Head of caudate nucleus (tissue), 42 donors: ENCODE measurements at regions not wholly inside any gene's neighbourhood (a gene's known extent, or its start where the extent isn't known, plus 50 kb on each side); places are given as distances from the start of the nearest gene placed in this dataset.

Source experiments
- DNase-seq, 42 donors: peaks; one replicate each; pipeline versions ENCODE4 v3.0.0 to v3.0.0-alpha.2; 2020 to 2021; ENCODE audit warnings: mixed read lengths in 7 of 42
- intact Hi-C: fragments of 100-400 bp; cut with DNase I; formaldehyde crosslinking; loops from one replicate; pipeline ENCODE4 v1.15.0; 2022

DNA sequence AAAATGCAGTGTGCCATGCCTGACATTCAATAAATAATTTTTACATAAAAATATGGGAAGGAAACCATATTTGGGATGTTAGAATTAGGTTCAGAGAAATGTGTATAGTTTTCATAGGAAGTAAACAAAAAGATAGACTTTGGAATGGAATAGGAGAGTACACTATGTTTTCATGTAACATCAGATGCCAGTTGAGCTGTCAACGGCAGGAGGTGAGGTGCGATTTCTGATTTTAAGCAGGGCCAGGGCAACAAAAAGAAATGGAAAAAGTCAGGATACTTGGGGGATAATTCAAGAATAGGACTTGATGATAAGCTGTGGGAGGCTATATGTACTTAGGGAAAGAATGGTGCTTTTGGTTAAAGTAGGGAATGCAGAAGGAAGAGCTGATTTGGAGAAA, 639.5 kb downstream of the OTOL1 start:
- DNase-seq = no peak
- intact Hi-C loops = no loop called here

DNA sequence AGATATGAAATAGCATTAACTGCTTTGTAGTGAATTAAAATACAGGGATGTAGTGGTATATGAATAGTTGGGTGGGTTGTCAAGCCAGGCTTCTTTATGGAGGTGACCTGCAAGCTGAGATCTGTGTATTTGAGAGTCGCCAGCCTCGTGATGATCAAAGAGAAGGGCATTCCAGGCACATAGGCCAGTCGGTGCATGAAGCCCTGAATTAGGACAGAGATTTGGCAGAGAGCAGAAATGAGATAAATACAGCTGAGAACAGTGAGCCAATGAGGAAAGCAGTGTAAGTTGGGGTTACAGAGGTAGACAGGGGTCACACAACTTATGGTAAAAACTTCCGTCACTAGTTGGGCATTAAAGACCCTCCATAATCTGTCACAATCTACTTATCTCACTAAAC, 641.9 kb downstream of the OTOL1 start:
- no peak for DNase-seq
- intact Hi-C loops = no loop called here

DNA sequence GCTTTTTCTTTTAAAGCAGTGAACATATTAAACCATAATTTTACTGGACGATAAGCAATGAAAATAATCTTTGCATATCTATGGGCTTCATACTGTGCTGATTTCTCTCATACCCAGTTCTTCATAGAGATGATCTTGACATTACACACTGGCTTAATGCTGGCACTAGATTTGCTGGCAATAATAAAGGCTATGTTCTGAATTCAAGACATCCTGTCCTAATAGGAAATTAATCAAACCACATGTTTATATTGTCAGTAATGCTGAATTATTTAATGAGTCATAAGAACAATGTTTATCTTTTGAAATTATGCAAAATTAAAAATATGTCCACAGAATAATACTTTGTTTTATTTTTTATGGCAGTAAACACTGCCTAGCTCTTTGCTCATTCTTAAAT, 643.2 kb downstream of the OTOL1 start:
- no peak for DNase-seq
- intact Hi-C loops = no loop called here

DNA sequence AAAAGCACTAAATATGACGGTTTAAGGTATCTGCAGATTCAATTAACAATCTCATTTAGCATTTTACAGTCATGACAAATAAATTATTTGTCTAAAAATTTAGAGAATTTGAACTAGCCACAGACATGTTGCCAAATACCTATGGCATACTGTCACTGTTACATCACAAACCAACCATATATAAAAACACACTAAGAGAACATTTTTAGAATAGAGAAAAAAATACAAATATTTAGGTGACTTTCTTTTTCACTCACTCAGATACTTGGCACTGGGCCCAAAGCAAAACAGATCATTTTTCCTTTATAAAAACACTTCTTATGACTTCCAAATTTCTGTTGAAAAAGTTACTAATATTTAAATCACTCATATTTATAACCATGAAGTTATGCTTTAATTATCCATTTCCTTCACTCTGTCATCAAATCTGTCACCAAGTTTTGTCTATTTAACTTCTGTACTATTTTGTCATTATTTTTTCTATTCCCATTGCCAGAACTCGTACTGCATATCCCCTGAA, 644.7 kb downstream of the OTOL1 start:
- DNase-seq = no peak
- intact Hi-C loops = no loop called here

DNA sequence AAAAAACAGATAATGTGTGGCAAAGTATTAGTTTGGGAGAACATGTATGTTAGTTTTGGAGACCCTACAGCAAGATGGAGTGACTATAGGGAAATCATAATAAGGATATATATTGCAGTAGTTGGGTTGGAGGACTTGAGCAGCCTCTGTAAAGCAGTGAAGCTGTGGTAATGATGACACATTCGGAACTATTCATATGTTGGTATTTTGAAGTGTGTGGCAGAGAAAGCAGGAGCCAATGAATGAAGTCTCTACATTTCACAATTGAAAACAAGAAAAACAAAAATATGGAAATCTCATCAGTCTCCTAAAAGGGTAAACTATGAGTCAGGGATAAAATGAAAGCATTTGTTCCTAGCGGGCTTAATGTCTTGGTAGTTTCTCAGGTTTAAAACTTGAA, 645.9 kb downstream of the OTOL1 start:
- intact Hi-C loops = no loop called here
- no peak for DNase-seq

DNA sequence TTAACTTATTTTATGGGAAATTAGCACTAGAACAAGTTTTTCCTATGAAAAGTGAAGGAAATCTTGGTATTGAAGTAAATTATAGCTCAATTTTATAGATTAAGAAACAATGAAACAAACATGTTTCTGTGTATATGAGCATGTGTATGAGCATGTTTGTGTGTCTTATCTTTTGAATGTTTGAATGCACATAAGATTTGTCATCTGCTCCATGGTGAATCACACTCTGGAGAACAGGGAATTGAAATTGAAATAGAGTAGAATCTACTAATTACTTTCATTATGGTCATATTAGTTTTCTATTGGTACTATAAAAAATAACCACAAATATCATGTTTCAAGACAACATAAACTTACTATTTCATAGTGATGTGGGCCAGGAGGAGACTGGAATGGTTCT, 646.6 kb downstream of the OTOL1 start:
- intact Hi-C loops = no loop called here
- no peak for DNase-seq

DNA sequence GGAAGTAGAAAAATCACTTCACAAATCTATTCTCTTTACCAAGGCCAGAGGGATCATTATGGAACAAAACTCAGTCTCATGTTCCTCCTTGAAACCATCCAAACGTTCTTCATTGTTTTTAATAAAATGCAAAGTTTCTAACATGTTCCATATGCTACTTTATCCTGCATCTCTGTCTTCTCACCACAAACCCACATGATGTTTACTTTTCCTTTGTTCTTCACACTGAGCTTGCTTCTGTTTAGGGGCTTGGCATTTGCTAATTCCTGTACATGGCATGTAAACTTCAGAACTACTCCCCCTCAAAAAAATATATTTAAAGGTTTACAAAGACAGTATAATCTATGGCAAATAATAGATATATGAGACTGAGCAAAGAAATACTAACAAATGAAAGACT, 651.4 kb downstream of the OTOL1 start:
- DNase-seq = no peak
- intact Hi-C loops = no loop called here

DNA sequence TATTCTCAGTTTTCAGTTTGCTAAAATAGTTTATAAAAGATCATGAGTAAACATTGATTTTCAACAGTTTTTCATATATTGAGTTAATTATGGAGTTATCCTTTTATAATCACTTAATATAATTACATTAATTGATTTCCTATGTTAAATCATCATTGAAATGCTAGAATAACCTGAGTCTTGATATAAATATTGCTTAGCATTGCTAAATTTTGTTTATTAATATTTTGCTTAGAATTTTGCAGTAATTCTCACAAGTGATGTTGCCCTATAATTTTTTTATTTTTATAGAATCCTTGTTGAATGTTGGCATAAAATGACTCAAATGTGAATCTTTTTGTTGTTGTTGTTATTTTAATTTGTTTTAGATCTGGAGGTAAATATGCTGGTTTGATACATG, 654.2 kb downstream of the OTOL1 start:
- intact Hi-C loops = no loop called here
- DNase-seq = no peak

DNA sequence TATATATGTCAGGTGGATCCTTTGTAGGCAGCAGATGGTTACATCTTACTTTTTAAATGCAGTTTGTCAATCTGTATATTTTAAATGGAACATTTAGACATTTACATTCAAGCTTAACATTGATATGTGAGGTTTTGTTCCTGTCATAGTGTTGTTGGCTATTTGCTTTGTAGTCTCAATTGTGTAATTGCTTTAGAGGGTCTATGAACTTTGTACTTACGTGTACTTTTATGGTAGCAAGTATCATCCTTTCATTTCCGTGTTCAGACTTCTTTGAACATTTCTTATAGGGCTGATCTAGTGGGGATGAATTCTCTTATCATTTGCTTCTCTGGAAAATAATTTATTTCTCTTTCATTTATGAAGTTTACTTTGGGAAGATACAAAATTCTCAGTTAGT, 656.0 kb downstream of the OTOL1 start:
- intact Hi-C loops = no loop called here
- DNase-seq = no peak

DNA sequence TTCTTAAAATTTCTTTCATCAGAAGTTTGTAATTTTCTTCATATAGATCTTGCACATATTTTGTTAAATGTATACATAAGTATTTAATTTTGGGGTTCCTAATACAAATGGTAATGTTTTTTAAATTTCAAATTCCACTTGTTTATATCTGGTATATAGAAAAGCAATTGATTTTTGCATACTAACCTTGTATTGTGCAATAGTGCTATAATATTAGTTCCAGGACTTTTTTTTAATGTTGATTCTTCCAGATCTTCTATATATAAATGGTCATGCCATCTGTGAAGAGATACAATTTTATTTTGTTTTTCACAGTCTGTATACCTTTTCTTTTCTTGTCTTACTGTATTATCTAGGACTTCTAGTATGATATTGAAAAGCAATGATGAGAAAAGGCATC, 665.0 kb downstream of the OTOL1 start:
- no peak for DNase-seq
- intact Hi-C loops = no loop called here

DNA sequence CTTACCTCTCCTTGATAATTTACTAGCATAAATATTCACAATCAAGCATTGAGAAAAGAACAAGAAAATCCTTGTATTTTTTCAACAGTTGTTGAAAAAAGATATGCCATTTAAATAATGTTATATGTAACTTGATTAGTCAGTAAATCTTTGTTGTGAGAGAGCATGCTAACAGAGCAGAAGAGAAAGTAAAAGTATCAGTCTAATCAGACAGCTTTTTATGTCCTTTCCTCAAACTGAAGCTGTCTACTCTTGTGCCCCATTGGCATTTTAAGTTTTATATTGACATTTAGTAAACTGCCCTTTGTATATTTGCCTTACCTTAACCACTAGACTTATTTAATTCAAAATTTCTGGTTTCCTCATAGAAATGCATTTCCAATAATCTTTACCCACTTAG, 668.7 kb downstream of the OTOL1 start:
- DNase-seq = no peak

DNA sequence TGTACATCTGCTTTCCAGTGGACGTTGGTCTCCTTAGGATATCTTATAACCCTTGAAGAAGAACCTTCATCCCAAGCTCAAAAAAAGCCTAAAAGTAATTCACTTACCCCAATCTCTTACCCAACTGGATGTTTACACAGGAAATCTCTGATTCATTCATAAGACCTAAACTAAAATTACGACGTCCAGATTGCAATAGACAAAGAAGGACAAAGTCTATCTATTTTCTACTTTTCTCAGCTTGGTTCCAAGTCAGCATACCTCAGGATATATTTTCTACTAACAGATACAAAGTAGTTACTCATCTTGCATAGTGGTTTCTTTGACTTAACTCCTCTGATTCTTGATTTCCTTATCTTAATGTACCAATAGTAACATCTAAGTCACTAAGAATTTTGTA, 669.9 kb downstream of the OTOL1 start:
- DNase-seq = no peak
- intact Hi-C loops = no loop called here

More for the DNA sequence above, 668.7 kb downstream of the OTOL1 start:
- intact Hi-C loops = no loop called here

DNA sequence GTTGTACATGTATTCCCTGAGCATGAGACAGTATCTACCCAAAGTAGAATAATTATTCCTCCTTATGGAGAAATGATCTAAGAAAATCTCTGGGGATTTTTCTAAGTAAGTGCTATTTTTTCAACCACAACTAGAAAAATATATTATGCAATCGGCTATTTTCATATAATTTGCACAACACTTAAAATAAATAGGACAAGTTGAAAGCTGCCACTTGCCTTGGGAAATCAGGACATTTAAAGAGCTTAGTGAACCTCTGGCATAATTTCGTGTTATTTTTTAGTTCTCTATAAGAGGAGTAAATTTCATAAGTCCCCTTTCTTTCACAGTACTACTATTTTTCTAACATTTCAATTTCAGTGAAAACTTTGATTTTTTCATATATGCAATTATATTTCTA, 672.1 kb downstream of the OTOL1 start:
- intact Hi-C loops = no loop called here
- no peak for DNase-seq

DNA sequence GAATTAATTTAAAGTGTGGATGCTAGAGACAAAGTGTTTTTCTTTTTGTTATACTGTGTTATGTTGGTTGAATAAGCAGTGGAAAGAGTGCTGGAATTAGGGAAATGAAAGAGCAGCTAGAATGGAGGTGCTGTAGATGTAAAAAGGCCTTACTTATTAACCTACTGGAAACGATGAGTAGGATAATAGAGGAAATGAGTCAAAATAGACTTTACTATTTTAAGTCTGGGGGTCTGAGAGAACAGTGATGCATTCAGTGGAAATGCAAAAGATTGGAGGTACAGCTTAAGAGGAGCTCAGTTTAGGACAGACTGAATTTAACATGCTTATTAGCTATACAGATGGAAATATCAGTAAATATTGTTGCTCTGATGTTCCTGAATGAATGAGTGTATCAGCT, 674.0 kb downstream of the OTOL1 start:
- no peak for DNase-seq
- intact Hi-C loops = no loop called here

DNA sequence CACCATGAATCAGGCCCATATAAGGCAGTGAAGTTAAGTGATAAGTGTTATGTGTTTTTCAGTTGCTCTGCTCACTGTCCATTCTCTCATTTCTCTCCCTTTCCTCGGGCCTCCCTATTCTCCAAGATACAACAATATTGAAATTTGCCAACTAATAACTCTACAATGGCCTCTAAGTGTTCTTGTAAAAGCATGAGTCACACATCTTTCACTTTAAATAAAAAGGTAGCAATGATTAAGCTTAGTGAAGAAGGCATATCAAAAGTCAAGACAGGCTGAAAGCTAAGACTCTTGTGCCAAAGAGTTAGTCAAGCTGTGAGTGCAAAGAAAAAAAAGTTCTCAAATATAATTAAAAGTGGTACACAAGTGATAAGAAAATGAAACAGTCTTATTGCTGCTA, 675.4 kb downstream of the OTOL1 start:
- intact Hi-C loops = no loop called here
- DNase-seq = no peak

DNA sequence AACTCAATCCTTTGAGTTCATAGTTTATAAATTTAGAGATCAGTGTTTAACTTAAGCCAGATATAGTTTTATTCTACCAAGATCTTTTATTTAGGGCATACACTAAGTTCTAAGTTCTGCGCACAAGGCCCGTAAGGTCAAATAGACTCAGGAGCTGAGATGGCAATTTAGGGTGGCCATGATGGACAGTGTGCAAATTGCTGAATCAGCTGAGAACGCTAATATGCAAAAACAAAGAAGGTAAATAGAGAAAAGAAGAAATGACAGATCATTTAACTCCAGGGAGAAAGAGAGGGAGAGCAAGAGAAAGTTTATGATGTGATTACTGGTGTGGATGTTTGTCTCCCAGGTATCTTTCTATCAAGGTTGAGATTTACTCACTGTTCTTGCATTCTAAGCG, 678.5 kb downstream of the OTOL1 start:
- no peak for DNase-seq
- intact Hi-C loops = no loop called here

DNA sequence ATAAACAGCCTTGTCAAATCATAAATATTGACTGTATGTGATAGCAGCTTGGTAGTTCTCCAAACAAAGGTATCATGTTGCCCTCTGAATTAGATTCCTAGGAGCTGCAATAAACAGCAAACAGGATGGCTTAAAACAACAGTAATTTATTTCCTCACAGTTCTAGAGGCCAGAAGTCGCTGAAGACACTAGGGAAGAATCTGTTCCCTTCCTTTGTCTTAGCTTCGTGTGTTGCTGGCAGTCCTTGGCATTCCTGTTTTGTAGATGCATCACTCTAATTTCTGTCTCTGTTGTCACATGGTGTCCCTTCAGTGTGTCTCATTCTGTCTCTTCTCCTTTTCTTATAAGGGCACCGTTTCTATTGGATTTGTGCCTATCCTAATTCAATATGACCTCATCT, 679.3 kb downstream of the OTOL1 start:
- intact Hi-C loops = no loop called here
- DNase-seq = no peak

DNA sequence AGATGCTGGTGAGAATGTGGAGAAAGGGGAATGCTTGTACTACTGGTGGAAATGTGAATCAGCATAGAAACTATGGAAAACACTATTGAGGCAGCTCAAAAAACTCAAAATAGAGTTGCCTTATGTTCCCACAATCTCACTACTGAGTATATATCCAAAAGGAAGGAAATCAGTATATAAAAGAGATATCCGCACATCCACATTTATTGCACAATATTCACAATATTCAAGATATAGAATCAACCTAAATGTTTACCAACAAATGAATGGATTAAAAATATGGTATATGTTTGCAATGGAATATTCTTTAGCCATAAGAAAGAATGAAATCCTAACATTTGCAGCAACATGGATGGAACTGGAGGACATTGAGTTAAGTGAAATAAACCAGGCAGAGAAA, 686.8 kb downstream of the OTOL1 start:
- DNase-seq = no peak
- intact Hi-C loops = no loop called here

DNA sequence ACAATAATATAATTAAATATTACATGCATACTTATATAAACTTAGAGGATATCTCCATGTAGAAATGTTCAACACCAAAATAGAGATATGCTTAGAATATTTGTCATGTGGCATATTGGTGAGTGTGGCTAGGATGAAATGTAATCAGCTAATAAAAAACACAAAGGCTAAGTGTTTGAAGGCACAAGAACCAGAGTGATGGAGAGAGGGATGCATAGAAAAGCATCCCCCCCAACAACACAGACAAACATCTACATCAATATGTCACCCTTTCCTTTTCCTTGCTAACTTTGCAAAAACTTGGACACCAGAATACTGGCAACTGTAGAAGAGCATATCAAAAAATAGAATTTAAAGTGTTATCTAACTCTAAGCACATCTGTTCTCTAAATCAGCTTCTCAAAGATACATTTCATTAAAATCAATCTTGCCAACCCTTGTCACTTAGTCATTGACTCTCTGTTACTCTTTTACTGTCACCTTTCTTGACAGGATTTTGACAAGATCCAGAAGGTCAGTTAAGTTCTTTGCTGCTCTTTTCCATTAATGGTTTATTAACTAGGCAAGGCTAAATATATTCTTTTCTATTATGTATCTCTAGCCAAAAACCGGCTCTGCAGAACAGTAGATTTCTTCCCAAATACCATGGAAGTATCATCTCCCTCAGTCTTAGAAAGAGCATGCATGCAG, 695.9 kb downstream of the OTOL1 start:
- DNase-seq = no peak
- intact Hi-C loops = no loop called here

DNA sequence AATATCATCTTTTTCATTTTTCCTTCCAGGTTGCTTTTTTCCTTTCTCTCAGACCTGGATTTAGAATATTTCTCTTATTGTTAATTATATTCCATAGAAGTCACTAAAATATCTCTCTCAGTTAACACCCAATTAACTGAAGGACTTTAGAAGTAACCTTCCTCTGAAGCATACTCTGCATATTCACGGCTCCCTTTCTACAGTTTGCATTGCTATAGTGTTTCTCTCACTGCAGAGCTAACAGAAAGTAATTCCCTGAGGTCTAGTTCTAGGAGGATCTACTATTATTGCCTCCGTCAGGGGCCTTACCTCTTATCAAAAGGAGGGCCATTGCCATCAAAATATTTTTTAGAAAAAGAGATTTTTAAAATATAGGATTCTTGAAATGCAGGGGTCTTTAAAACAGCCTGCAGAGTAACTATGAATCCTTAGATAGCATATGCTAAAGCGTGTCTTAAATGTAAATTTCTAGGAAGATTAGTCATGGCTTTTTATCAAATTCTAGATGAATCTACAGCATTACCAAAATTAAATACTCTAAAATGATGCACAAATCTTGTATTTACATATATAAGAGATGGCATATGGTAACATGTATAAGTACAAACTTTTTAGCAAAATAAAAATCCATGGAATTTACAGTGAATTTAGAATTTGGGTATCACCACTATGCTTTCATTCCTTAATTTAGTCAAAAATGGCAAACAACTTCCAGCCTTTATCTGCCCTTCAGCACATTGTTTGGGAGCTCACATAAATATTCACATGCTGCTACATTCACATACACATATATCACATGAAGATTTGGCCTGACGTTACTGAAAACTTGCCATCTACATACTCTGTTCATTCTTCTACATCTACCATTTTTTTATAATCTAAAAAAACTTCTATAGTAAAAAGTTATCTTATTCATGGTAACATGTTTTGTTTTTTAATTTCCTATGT, 696.8 kb downstream of the OTOL1 start:
- DNase-seq = no peak
- intact Hi-C loops = no loop called here

DNA sequence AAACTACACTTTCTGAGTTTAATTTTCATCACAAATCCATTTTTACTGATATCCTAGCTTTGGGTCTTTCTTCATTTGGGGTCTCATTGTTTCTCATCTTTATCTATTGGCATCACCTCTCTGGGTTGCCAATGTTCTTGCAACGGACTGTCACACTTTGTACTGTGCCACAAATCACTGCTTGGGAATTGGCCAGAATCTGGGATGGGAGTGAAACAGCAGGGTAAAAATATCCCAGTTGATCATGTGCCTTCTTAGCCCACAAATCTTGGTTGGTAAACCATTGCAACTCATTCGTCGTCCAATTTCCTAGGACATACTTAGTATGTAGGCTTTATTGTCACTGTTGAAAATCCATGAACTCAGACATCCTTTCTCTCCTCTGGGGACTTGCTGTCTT, 698.5 kb downstream of the OTOL1 start:
- no peak for DNase-seq
- intact Hi-C loops = no loop called here
